Stimulated activated effector memory CD8-positive, alpha-beta T cell treated with anti-CD3 and anti-CD28 coated beads, Interleukin-12 subunit alpha, Interleukin-12 subunit beta, amount 100 ng/mL, for 72 hours (primary cell): ENCODE measurements at regions not wholly inside any gene's neighbourhood (a gene's known extent, or its start where the extent isn't known, plus 50 kb on each side); places are given as distances from the start of the nearest gene placed in this dataset.

Experiments
- ATAC-seq: fragments of 150-1000 bp; cut with Tn5 transposase; 2 replicates; pipeline ENCODE4 v1.10.0; 2021
- DNase-seq, 2 donors: peaks; one replicate each; pipeline ENCODE4 v3.0.0; 2021 to 2022; ENCODE audit warnings: low spot score in 2 of 2
- H3K27ac Mint-ChIP-seq: one replicate; pipeline ENCODE4 v1.8.0; 2022; ENCODE audit warnings: mild to moderate bottlenecking, mixed read lengths
- H3K36me3 Mint-ChIP-seq: one replicate; pipeline ENCODE4 v1.8.0; 2022; ENCODE audit warnings: mild to moderate bottlenecking, mixed read lengths
- H3K4me1 Mint-ChIP-seq: one replicate; pipeline ENCODE4 v1.8.0; 2022; ENCODE audit warnings: mixed read lengths
- H3K4me3 Mint-ChIP-seq: one replicate; pipeline ENCODE4 v1.8.0; 2022; ENCODE audit warnings: mild to moderate bottlenecking, mixed read lengths
- H3K9me3 Mint-ChIP-seq: one replicate; pipeline ENCODE4 v1.8.0; 2022; ENCODE audit warnings: mixed read lengths

- Mint-ChIP-seq H3K36me3 (no peaks in the 10 kb centered on the region), H3K4me3 (no peak overlapping the region), H3K27ac (no peak overlapping the region), H3K4me1 (no peaks in the 10 kb centered on the region), H3K9me3 (peaks cover 12% of the 10 kb centered on the region)
- DNase-seq (no peak), ATAC-seq (no peak)
Observed at GRCh38 chr16:64236316-64236715, 885.5 kb downstream of the CDH11 start.

DNA sequence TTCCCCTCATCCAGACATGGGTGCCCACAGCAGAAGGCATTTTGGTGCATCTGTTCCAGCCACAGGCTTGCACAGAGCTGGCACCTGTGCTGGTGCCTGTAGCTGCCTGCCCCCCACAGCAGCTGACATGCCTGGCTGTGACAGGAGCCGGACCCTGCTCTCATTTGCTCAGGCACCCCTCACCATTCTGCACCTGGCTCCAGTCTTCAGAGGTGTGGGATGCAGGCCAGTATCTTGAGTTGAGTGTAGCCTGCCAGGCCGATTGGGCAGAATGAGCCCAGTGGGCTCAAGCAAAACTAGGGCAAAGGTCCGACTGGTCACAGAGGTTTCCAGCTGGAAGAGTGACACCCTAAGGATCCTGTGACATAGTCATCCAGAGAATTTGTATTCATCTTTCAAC, 887.7 kb downstream of the CDH11 start:
- Mint-ChIP-seq H3K36me3 (no peaks in the 10 kb centered on the region), H3K4me3 (no peak overlapping the region), H3K9me3 (peaks cover 17% of the 10 kb centered on the region), H3K27ac (no peak overlapping the region), H3K4me1 (no peaks in the 10 kb centered on the region)
- ATAC-seq (no peak), DNase-seq (no peak)

GRCh38 chr16:64225696-64226095, 896.2 kb downstream of the CDH11 start:
- H3K4me1 Mint-ChIP-seq: no peaks in the 10 kb centered on the region
- peaks cover 28% of the 10 kb centered on the region for H3K9me3 Mint-ChIP-seq
- H3K4me3 Mint-ChIP-seq: no peak overlapping the region
- no peak for ATAC-seq
- no peaks in the 10 kb centered on the region for H3K36me3 Mint-ChIP-seq
- no peak for DNase-seq
- H3K27ac Mint-ChIP-seq: no peak overlapping the region

GRCh38 chr16:64225036-64225435, 896.8 kb downstream of the CDH11 start:
- no peaks in the 10 kb centered on the region for H3K36me3 Mint-ChIP-seq
- H3K27ac Mint-ChIP-seq: no peak overlapping the region
- no peak overlapping the region for H3K4me3 Mint-ChIP-seq
- no peaks in the 10 kb centered on the region for H3K4me1 Mint-ChIP-seq
- DNase-seq (no peak), ATAC-seq (no peak)
- peaks cover 28% of the 10 kb centered on the region for H3K9me3 Mint-ChIP-seq

DNA sequence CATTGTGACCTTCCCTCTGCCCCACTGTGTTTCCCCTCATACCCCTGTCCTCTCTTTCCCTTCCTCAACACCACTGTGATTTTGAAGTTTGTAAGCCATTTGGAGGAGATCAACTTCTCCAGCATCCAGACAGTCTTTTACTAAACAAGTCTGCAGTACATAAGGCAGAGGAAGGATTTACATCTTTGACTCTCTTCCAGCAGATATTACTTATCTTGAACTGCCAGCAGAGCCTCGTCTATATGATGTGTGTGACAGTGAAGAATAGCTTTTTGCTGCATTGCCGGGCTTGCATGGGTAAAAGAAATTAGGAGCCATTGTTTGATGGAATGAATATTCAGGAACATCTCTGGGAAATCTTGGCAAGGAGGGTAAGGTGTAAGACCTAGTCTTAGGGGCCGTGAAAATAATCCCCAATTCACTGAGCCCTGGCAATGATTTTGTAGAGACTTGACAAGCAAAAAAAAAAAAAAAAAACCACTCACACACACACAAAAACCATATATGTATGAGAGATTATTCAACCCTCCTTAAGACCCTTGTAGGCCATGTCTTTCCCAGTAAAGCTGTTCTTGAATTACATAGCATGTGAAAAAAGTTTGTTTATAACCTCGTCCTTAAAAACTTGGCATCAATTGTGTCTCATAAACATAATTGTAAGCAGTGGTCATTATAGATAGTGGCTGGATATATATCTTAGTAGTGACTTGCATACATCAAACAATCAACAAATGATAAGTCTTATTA, 903.9 kb downstream of the CDH11 start:
- ATAC-seq (no peak), DNase-seq (no peak)
- Mint-ChIP-seq H3K4me3 (no peak overlapping the region), H3K27ac (no peak overlapping the region), H3K4me1 (no peaks in the 10 kb centered on the region), H3K9me3 (peaks cover 19% of the 10 kb centered on the region), H3K36me3 (no peaks in the 10 kb centered on the region)

DNA sequence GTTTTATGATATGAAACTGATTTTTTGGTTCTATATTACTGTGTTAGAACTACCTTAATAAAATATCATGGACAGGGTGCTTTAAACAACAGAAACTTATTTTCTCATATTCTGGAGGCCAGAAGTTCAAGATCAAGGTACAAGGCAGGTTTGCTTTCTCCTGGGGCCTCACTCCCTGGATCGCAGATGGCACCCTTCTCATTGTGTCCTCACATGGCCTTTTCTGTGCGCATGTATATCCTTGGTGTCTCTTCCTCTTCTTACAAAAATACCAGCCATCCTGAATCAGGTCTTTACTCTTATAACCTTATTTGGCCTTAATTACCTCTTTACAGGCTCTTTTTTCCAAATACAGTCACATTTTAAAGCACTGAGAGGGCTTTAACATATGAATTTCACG, 906.1 kb downstream of the CDH11 start:
- H3K36me3 Mint-ChIP-seq: no peaks in the 10 kb centered on the region
- H3K27ac Mint-ChIP-seq: no peak overlapping the region
- H3K9me3 Mint-ChIP-seq: peaks cover 24% of the 10 kb centered on the region
- ATAC-seq (no peak), DNase-seq (no peak)
- H3K4me1 Mint-ChIP-seq: no peaks in the 10 kb centered on the region
- no peak overlapping the region for H3K4me3 Mint-ChIP-seq

DNA sequence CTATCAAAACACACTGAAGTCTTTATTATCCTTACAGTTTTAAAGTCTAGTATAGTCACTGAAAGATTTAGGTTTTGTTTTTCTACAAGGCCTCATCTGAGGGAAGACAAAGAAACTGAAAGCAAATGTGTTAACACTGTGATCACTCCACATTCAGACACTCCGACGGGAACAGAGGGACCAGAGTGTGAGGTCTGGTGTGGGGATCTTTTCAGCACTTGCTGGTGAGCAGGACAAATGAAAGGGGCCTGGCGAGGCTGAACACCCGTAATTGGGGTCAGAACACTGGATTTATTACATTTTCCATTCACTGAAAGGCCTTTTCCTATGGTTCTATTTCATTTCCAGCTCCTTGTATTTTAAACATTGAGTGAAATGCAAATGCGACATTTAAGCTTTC, 910.5 kb downstream of the CDH11 start:
- H3K36me3 Mint-ChIP-seq: no peaks in the 10 kb centered on the region
- H3K4me3 Mint-ChIP-seq: no peak overlapping the region
- peaks cover 29% of the 10 kb centered on the region for H3K9me3 Mint-ChIP-seq
- DNase-seq (no peak), ATAC-seq (no peak)
- H3K27ac Mint-ChIP-seq: no peak overlapping the region
- no peaks in the 10 kb centered on the region for H3K4me1 Mint-ChIP-seq

- no peak for ATAC-seq
- Mint-ChIP-seq H3K27ac (no peak overlapping the region), H3K4me3 (no peak overlapping the region), H3K9me3 (peaks cover 28% of the 10 kb centered on the region), H3K4me1 (no peaks in the 10 kb centered on the region), H3K36me3 (no peaks in the 10 kb centered on the region)
- DNase-seq: no peak
Observed at GRCh38 chr16:64206862-64207261, 915.0 kb downstream of the CDH11 start.

- H3K36me3 Mint-ChIP-seq: no peaks in the 10 kb centered on the region
- H3K9me3 Mint-ChIP-seq: peaks cover 11% of the 10 kb centered on the region
- H3K4me3 Mint-ChIP-seq: no peak overlapping the region
- no peak for ATAC-seq
- no peak overlapping the region for H3K27ac Mint-ChIP-seq
- no peaks in the 10 kb centered on the region for H3K4me1 Mint-ChIP-seq
- DNase-seq: no peak
Observed at GRCh38 chr16:64203126-64203525, 918.7 kb downstream of the CDH11 start.

GRCh38 chr16:64202571-64202970, 919.3 kb downstream of the CDH11 start:
- Mint-ChIP-seq H3K4me3 (no peak overlapping the region), H3K36me3 (no peaks in the 10 kb centered on the region), H3K27ac (no peak overlapping the region), H3K4me1 (no peaks in the 10 kb centered on the region), H3K9me3 (peaks cover 11% of the 10 kb centered on the region)
- DNase-seq (no peak), ATAC-seq (no peak)

GRCh38 chr16:64196444-64196843, 925.4 kb downstream of the CDH11 start:
- ATAC-seq: no peak
- Mint-ChIP-seq H3K36me3 (no peaks in the 10 kb centered on the region), H3K9me3 (peaks cover 9% of the 10 kb centered on the region), H3K4me1 (no peaks in the 10 kb centered on the region), H3K27ac (no peak overlapping the region), H3K4me3 (no peak overlapping the region)
- no peak for DNase-seq

- DNase-seq: no peak
- Mint-ChIP-seq H3K9me3 (peaks cover 18% of the 10 kb centered on the region), H3K4me3 (no peak overlapping the region), H3K27ac (no peak overlapping the region), H3K36me3 (no peaks in the 10 kb centered on the region), H3K4me1 (no peaks in the 10 kb centered on the region)
- ATAC-seq: no peak
Observed at GRCh38 chr16:64185954-64186353, 935.9 kb downstream of the CDH11 start.

DNA sequence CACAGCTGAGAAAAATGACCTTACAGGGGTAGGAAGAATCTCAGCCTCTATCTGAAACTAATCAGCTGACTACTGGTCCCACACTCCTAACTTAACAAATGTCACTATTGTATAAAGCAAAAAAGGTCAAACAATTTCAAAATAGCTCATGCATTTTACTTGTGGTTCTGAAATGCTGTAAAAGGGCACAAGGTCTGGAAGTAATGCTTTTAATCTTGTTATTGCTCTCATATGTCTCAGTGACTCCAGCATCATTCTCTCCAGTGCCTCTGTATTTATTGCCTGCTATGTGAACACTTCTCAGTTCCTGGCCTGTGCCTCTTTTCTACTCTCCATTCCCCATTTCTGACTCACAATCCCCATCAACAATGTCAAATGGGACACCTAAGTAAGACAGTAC, 937.7 kb downstream of the CDH11 start:
- peaks cover 16% of the 10 kb centered on the region for H3K9me3 Mint-ChIP-seq
- H3K4me1 Mint-ChIP-seq: no peaks in the 10 kb centered on the region
- no peak overlapping the region for H3K4me3 Mint-ChIP-seq
- no peaks in the 10 kb centered on the region for H3K36me3 Mint-ChIP-seq
- ATAC-seq (no peak), DNase-seq (no peak)
- no peak overlapping the region for H3K27ac Mint-ChIP-seq

- H3K9me3 Mint-ChIP-seq: peaks cover 16% of the 10 kb centered on the region
- no peak for DNase-seq
- no peak overlapping the region for H3K27ac Mint-ChIP-seq
- no peak overlapping the region for H3K4me3 Mint-ChIP-seq
- no peak for ATAC-seq
- no peaks in the 10 kb centered on the region for H3K4me1 Mint-ChIP-seq
- H3K36me3 Mint-ChIP-seq: no peaks in the 10 kb centered on the region
Observed at GRCh38 chr16:64182985-64183384, 938.9 kb downstream of the CDH11 start.

GRCh38 chr16:64181271-64181925, 940.5 kb downstream of the CDH11 start:
- Mint-ChIP-seq H3K4me3 (no peak overlapping the region), H3K27ac (no peak overlapping the region), H3K36me3 (no peaks in the 10 kb centered on the region), H3K4me1 (no peaks in the 10 kb centered on the region), H3K9me3 (peaks cover 19% of the 10 kb centered on the region)
- ATAC-seq (no peak), DNase-seq (no peak)

- DNase-seq: no peak
- Mint-ChIP-seq H3K27ac (no peak overlapping the region), H3K36me3 (no peaks in the 10 kb centered on the region), H3K4me3 (no peak overlapping the region), H3K9me3 (peaks cover 16% of the 10 kb centered on the region), H3K4me1 (no peaks in the 10 kb centered on the region)
- no peak for ATAC-seq
Observed at GRCh38 chr16:64180136-64180900, 941.5 kb downstream of the CDH11 start.
